Kidney (tissue), 13 donors: ENCODE measurements at regions not wholly inside any gene's neighbourhood (a gene's known extent, or its start where the extent isn't known, plus 50 kb on each side); places are given as distances from the start of the nearest gene placed in this dataset.

Source experiments
- DNase-seq, 5 donors: peaks; one replicate each; pipeline ENCODE4 v3.0.0-alpha.2; 2013 to 2020
- FAIRE-seq: peaks from 2 replicates; lab custom pipeline; 2012; peaks lifted over from hg19 to GRCh38; lab: Jason Lieb, UNC
- H3K27ac ChIP-seq, 2 donors: one replicate each; pipeline ENCODE4 v1.7.0; 2013; ENCODE audit warnings: low read depth in 2 of 2, low read length in 2 of 2, inconsistent platforms in 1 of 2
- H3K27me3 ChIP-seq: one replicate; pipeline ENCODE4 v1.7.1; 2013; ENCODE audit warnings: low read length, inconsistent platforms; ENCODE audit not compliant: control insufficient read depth, insufficient read depth
- H3K36me3 ChIP-seq, 3 donors: one replicate each; pipeline versions ENCODE4 v1.7.0 to v1.7.1; 2013; ENCODE audit warnings: low read length in 3 of 3, control low read depth in 1 of 3, inconsistent platforms in 1 of 3; ENCODE audit not compliant: insufficient read depth in 3 of 3, control insufficient read depth in 2 of 3
- H3K4me1 ChIP-seq, 3 donors: one replicate each; pipeline versions ENCODE4 v1.7.0 to v1.7.1; 2013; ENCODE audit warnings: low read length in 3 of 3, inconsistent platforms in 1 of 3, low read depth in 1 of 3; ENCODE audit not compliant: control insufficient read depth in 2 of 3, insufficient read depth in 2 of 3
- H3K4me3 ChIP-seq, 3 donors: one replicate each; pipeline versions ENCODE4 v1.7.0 to v1.8.1; 2013; ENCODE audit warnings: low read length in 3 of 3, control low read depth in 1 of 3, inconsistent platforms in 1 of 3
- H3K9ac ChIP-seq, 3 donors: one replicate each; pipeline versions ENCODE4 v1.7.0 to v1.7.1; 2013; ENCODE audit warnings: low read length in 3 of 3, control low read depth in 1 of 3, inconsistent platforms in 1 of 3
- H3K9me3 ChIP-seq, 3 donors: one replicate each; pipeline versions ENCODE4 v1.7.0 to v1.7.1; 2013; ENCODE audit warnings: low read length in 3 of 3, control low read depth in 1 of 3, inconsistent platforms in 1 of 3; ENCODE audit not compliant: control insufficient read depth in 2 of 3, insufficient read depth in 1 of 3
- CTCF ChIP-seq: IDR thresholded peaks from 3 replicates; pipeline ENCODE4 v1.5.1; 2012; ENCODE audit warnings: mild to moderate bottlenecking, moderate library complexity, borderline replicate concordance; ENCODE audit not compliant: insufficient read depth; ENCODE audit errors: extremely low read depth
- intact Hi-C: fragments of 100-400 bp; cut with DNase I; formaldehyde crosslinking; loops from one replicate; pipeline ENCODE4 v1.11.1; 2022
- donor health status: control.
- donor health status: control.
- donor health status: control.
- donor health status: control.
- donor health status: control.
- donor health status: DM: yes; HTN: yes; CAD: no.
- donor health status: Normal renal cell carcinoma (clear cell type).

- TF ChIP-seq CTCF, result no peak
- intact Hi-C loops, result no loop called here
- Histone ChIP-seq H3K4me1 (no peaks in the 10 kb centered on the region), H3K27ac (no peak overlapping the region), H3K27me3 (no peaks in the 10 kb centered on the region), H3K9me3 (no peaks in the 10 kb centered on the region), H3K36me3 (no peaks in the 10 kb centered on the region), H3K4me3 (no peak overlapping the region), H3K9ac (no peak overlapping the region)
- no peak for DNase-seq
- no peak for FAIRE-seq
Measured at GRCh38 chr11:8822469-8822868, 88.5 kb upstream of the AKIP1 start.

- no peak overlapping the region for H3K27ac ChIP-seq
- H3K4me3 ChIP-seq, result no peak overlapping the region
- H3K9me3 ChIP-seq, result no peaks in the 10 kb centered on the region
- DNase-seq (no peak), FAIRE-seq (no peak)
- TF ChIP-seq CTCF, result no peak
- H3K36me3 ChIP-seq, result no peaks in the 10 kb centered on the region
- no peaks in the 10 kb centered on the region for H3K4me1 ChIP-seq
- intact Hi-C loops, result no loop called here
- no peaks in the 10 kb centered on the region for H3K27me3 ChIP-seq
- H3K9ac ChIP-seq, result no peak overlapping the region
Measured at GRCh38 chr11:8823174-8823742, 87.7 kb upstream of the AKIP1 start.

- Histone ChIP-seq H3K9me3 (peaks cover 0 to 2% (median 0%) of the 10 kb centered on the region in 3 donors), H3K9ac (no peak overlapping the region), H3K4me1 (no peaks in the 10 kb centered on the region), H3K36me3 (peaks cover 0 to 2% (median 0%) of the 10 kb centered on the region in 3 donors), H3K27ac (no peak overlapping the region), H3K27me3 (no peaks in the 10 kb centered on the region), H3K4me3 (no peak overlapping the region)
- intact Hi-C loops, result no loop called here
- FAIRE-seq, result no peak
- DNase-seq, result peak in 4 of 5 donors; percentile 24 to 83 (median 63)
- TF ChIP-seq CTCF, result no peak
Measured at GRCh38 chr11:8826139-8826786, 84.7 kb upstream of the AKIP1 start.
